Lower leg skin (tissue), 4 donors: ENCODE measurements at regions not wholly inside any gene's neighbourhood (a gene's known extent, or its start where the extent isn't known, plus 50 kb on each side); places are given as distances from the start of the nearest gene placed in this dataset.

Experiments used
- DNase-seq, 2 donors: peaks; one replicate each; pipeline ENCODE4 v3.0.0-alpha.2; 2019; ENCODE audit warnings: low spot score in 2 of 2
- H3K4me3 ChIP-seq: fragments of 200-600 bp; sonication (generic); 2 replicates; pipeline ENCODE4 v1.5.1; 2017; ENCODE audit warnings: mild to moderate bottlenecking, low read depth; ENCODE audit not compliant: poor library complexity, severe bottlenecking
- CTCF ChIP-seq, 3 donors: fragments of 450-650 bp; IDR thresholded peaks; one replicate each; pipeline ENCODE4 v1.5.1; 2016; ENCODE audit warnings: antibody characterized with exemption in 3 of 3, mild to moderate bottlenecking in 3 of 3, moderate library complexity in 2 of 3
- POLR2A ChIP-seq, 2 donors: fragments of 450-650 bp; IDR thresholded peaks; one replicate each; pipeline ENCODE4 v1.6.1; 2016 to 2017; ENCODE audit warnings: antibody characterized with exemption in 2 of 2, mild to moderate bottlenecking in 1 of 2, moderate library complexity in 1 of 2
- WGBS, 2 donors: methylation state at CpG; one replicate each; pipeline ENCODE4 v1.1.5; 2018; 5-methylcytosine and 5-hydroxymethylcytosine counted together
- intact Hi-C: fragments of 100-400 bp; cut with DNase I; formaldehyde crosslinking; loops from one replicate; pipeline ENCODE4 v1.15.0; 2023; ENCODE audit warnings: low total_unique reads

DNA sequence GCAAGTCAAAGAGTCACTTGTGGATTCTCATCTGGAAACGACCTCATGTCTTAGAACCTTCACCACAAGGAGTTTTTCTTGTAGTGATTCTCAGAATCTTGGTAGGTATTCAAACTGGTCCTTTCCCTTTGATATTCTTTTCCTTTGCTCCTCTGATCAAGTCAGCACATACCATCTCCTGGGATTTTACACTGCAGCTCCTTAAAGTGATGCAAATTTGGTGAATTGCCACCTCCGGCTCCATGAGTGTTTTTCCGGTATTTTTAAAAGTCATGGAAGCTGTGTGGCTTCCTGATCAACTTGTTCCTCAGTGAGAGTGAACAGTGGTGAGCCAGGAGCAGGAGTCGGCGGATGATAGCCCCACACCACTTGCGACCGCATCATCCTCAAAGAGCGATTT, 182.1 kb upstream of the DAB1 start:
- TF ChIP-seq CTCF (IDR thresholded peaks at IDR 0.05) = no peak
- 85 to 86% methylated on average over 8 of the region's 8 CpGs for WGBS, 2 donors
- DNase-seq = no peak
- intact Hi-C loops = no loop called here
- no peak overlapping the region for H3K4me3 ChIP-seq

DNA sequence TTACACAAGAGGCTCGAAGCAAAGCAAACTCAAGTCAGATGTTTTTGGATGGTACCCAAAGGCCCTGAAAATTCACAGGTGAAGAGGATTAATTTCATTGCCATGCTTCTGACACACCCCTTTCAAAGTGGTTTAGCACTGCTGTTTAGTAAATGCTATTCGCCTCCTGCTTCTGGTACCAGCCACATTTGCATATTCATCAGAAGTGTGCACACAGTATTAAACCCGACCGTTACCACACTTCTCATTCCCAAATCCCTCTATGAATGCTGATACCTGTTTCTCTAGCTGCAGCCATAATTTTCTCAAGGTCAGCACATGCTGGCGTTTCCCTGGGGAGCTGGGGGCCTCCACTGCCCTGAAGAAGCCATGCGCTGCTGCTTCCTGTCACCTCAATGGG, 179.8 kb upstream of the DAB1 start:
- DNase-seq = no peak
- intact Hi-C loops = no loop called here
- WGBS, 2 donors = 59 to 61% methylated on average over 6 of the region's 6 CpGs
- TF ChIP-seq POLR2A (IDR thresholded peaks at IDR 0.05) (no peak), CTCF (IDR thresholded peaks at IDR 0.05) (no peak)
- no peak overlapping the region for H3K4me3 ChIP-seq

DNA sequence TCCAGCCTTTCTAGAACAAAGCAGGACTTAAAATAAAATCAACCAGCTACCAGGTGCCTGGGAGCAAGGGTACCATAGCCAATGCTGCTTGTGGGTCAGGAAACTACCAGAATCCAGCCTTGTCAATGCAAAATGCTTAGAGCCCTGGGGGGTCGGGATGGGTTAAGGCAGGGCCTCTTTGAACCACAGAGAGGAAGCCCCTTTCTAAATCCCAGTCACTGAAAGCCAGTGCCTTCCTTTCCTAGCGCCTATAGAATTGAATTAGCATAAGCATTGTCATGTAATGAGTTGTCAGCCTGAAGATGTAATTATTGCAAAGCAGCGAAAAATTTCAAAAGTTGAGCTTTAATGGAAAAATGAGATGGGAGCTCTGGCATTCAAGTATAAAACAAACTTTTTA, 176.6 kb upstream of the DAB1 start:
- DNase-seq = no peak
- no peak overlapping the region for H3K4me3 ChIP-seq
- 68 to 73% methylated on average over 3 of the region's 3 CpGs for WGBS, 2 donors
- intact Hi-C loops = no loop called here
- TF ChIP-seq POLR2A (IDR thresholded peaks at IDR 0.05) = no peak
- no peak for TF ChIP-seq CTCF (IDR thresholded peaks at IDR 0.05)

DNA sequence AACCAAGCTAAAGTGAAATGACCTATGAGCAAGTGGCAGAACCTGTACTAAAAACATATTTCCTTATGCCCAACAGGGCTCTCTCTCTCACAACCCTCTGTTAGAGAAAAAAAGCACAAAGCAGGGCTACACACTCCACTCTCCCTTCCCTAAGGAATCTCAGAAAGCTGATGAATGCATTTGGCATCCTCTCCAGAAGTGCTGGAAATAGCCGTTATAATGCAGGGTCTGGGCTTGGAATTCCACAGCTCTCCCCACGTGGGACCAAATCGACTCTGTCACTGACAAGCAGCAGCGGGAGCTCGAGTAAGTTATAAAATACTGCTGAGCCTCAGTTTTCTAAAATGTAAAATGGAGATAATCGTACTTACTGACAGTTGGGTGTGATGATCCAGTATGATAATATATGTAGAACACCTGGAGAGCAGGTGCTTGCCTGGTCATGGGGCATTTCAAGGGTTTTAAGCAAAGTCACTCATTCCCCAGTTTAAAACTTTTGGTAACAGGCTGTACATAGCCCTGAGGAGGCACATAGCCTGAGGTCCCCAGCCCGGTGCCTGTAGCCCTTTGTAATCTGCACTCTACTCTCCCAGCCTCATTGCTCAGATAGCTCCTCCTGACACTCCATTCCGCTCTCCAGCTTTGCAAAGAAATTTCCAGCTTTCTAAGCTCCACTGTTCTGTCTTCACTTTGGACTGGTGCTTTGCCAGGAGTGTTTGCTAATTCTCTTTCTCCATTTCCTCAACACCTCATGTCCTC, 175.6 kb upstream of the DAB1 start:
- no peak for TF ChIP-seq CTCF (IDR thresholded peaks at IDR 0.05)
- TF ChIP-seq POLR2A (IDR thresholded peaks at IDR 0.05) = no peak
- intact Hi-C loops = no loop called here
- 39 to 53% methylated on average over 8 of the region's 8 CpGs for WGBS, 2 donors
- H3K4me3 ChIP-seq = no peak overlapping the region
- DNase-seq = no peak

DNA sequence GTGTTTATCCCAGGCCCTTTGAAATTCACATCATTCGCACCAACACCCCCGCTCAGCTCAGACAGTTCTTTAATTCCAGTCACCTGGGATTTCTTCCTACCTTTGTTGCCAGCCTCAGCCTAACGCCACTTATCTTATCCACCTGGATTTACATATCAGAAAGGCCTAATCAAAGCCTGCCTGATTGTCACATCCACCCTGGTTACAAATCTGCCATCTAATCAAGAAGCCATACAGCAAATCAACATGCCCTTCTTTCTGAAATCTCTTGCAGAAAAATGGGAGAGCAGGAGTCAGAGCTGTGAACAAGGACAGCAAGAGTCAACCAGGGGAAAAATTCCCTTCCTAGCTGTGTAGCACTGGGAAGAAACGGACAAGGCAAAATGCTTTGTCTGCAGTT, 173.2 kb upstream of the DAB1 start:
- intact Hi-C loops = no loop called here
- WGBS, 2 donors = 85 to 88% methylated on average over 4 of the region's 4 CpGs
- H3K4me3 ChIP-seq = no peak overlapping the region
- no peak for TF ChIP-seq POLR2A (IDR thresholded peaks at IDR 0.05)
- TF ChIP-seq CTCF (IDR thresholded peaks at IDR 0.05) = no peak
- no peak for DNase-seq

- H3K4me3 ChIP-seq = no peak overlapping the region
- TF ChIP-seq POLR2A (IDR thresholded peaks at IDR 0.05) (no peak), CTCF (IDR thresholded peaks at IDR 0.05) (no peak)
- intact Hi-C loops = no loop called here
- 75 to 79% methylated on average over 4 of the region's 4 CpGs for WGBS, 2 donors
- DNase-seq = no peak
Observed at GRCh38 chr1:57594002-57594401, 170.1 kb upstream of the DAB1 start.
